H1 (cell line): ENCODE measurements at regions not wholly inside any gene's neighbourhood (a gene's known extent, or its start where the extent isn't known, plus 50 kb on each side); places are given as distances from the start of the nearest gene placed in this dataset.

Source experiments
- ATF3 ChIP-seq: IDR thresholded peaks from 2 replicates; pipeline ENCODE4 v1.6.1; 2011; ENCODE audit warnings: low read depth, mild to moderate bottlenecking, low read length; ENCODE audit not compliant: insufficient read depth
- CBX5 ChIP-seq: fragments of 300-800, 300-1000 bp; sonication (generic); IDR thresholded peaks from 2 replicates; pipeline ENCODE4 v1.7.1; 2016; ENCODE audit warnings: antibody characterized with exemption, low read length, low read depth
- CREB1 ChIP-seq: IDR thresholded peaks from 2 replicates; pipeline ENCODE4 v1.6.1; 2012; ENCODE audit warnings: inconsistent platforms
- EP300 ChIP-seq, 2 experiments: IDR thresholded peaks; 1 replicate in 1 of 2; 2 replicates in 1 of 2; pipeline ENCODE4 v1.6.1; 2011 to 2012; ENCODE audit warnings: low read depth in 2 of 2, low read length in 2 of 2, mild to moderate bottlenecking in 2 of 2, borderline replicate concordance in 1 of 2, inconsistent platforms in 1 of 2, moderate library complexity in 1 of 2
- GABPA ChIP-seq: IDR thresholded peaks from 2 replicates; pipeline ENCODE4 v1.6.1; 2011; ENCODE audit warnings: mild to moderate bottlenecking, low read length, moderate library complexity, borderline replicate concordance; ENCODE audit not compliant: insufficient read depth
- NRF1 ChIP-seq: IDR thresholded peaks from 2 replicates; pipeline ENCODE4 v1.6.1; 2011; ENCODE audit warnings: mild to moderate bottlenecking, low read depth, low read length, improper control_type of control experiment
- PHF8 ChIP-seq: fragments of 200-600 bp; sonication (generic); conservative IDR thresholded peaks from 2 replicates; pipeline ENCODE4 v1.7.1; 2012; ENCODE audit warnings: low read depth, mild to moderate bottlenecking, inconsistent platforms, low read length, moderate library complexity
- RAD21 ChIP-seq, 2 experiments: IDR thresholded peaks in 1 of 2; conservative IDR thresholded peaks in 1 of 2; 2 replicates each; pipeline ENCODE4 v1.6.1; 2011; ENCODE audit warnings: low read depth in 2 of 2, low read length in 2 of 2, improper control_type of control experiment in 1 of 2, inconsistent platforms in 1 of 2, mild to moderate bottlenecking in 1 of 2, moderate library complexity in 1 of 2
- TCF12 ChIP-seq: IDR thresholded peaks from 2 replicates; pipeline ENCODE4 v1.6.1; 2011; ENCODE audit warnings: low read depth, mild to moderate bottlenecking, low read length
- TEAD4 ChIP-seq: IDR thresholded peaks from 2 replicates; pipeline ENCODE4 v1.6.1; 2012; ENCODE audit warnings: low read depth, low read length, inconsistent platforms, mixed read lengths
- TF ChIP-seq, protein P1 (sequence below): fragments of 300-600 bp; sonication (generic); IDR thresholded peaks from 2 replicates; pipeline ENCODE4 v1.7.1; 2012; ENCODE audit warnings: low read length, moderate library complexity, mild to moderate bottlenecking, inconsistent platforms; ENCODE audit not compliant: insufficient replicate concordance

GRCh38 chr7:131111792-131112191 is 215.9 kb upstream of the MKLN1 start (continued):
- TF ChIP-seq, protein P1, sequence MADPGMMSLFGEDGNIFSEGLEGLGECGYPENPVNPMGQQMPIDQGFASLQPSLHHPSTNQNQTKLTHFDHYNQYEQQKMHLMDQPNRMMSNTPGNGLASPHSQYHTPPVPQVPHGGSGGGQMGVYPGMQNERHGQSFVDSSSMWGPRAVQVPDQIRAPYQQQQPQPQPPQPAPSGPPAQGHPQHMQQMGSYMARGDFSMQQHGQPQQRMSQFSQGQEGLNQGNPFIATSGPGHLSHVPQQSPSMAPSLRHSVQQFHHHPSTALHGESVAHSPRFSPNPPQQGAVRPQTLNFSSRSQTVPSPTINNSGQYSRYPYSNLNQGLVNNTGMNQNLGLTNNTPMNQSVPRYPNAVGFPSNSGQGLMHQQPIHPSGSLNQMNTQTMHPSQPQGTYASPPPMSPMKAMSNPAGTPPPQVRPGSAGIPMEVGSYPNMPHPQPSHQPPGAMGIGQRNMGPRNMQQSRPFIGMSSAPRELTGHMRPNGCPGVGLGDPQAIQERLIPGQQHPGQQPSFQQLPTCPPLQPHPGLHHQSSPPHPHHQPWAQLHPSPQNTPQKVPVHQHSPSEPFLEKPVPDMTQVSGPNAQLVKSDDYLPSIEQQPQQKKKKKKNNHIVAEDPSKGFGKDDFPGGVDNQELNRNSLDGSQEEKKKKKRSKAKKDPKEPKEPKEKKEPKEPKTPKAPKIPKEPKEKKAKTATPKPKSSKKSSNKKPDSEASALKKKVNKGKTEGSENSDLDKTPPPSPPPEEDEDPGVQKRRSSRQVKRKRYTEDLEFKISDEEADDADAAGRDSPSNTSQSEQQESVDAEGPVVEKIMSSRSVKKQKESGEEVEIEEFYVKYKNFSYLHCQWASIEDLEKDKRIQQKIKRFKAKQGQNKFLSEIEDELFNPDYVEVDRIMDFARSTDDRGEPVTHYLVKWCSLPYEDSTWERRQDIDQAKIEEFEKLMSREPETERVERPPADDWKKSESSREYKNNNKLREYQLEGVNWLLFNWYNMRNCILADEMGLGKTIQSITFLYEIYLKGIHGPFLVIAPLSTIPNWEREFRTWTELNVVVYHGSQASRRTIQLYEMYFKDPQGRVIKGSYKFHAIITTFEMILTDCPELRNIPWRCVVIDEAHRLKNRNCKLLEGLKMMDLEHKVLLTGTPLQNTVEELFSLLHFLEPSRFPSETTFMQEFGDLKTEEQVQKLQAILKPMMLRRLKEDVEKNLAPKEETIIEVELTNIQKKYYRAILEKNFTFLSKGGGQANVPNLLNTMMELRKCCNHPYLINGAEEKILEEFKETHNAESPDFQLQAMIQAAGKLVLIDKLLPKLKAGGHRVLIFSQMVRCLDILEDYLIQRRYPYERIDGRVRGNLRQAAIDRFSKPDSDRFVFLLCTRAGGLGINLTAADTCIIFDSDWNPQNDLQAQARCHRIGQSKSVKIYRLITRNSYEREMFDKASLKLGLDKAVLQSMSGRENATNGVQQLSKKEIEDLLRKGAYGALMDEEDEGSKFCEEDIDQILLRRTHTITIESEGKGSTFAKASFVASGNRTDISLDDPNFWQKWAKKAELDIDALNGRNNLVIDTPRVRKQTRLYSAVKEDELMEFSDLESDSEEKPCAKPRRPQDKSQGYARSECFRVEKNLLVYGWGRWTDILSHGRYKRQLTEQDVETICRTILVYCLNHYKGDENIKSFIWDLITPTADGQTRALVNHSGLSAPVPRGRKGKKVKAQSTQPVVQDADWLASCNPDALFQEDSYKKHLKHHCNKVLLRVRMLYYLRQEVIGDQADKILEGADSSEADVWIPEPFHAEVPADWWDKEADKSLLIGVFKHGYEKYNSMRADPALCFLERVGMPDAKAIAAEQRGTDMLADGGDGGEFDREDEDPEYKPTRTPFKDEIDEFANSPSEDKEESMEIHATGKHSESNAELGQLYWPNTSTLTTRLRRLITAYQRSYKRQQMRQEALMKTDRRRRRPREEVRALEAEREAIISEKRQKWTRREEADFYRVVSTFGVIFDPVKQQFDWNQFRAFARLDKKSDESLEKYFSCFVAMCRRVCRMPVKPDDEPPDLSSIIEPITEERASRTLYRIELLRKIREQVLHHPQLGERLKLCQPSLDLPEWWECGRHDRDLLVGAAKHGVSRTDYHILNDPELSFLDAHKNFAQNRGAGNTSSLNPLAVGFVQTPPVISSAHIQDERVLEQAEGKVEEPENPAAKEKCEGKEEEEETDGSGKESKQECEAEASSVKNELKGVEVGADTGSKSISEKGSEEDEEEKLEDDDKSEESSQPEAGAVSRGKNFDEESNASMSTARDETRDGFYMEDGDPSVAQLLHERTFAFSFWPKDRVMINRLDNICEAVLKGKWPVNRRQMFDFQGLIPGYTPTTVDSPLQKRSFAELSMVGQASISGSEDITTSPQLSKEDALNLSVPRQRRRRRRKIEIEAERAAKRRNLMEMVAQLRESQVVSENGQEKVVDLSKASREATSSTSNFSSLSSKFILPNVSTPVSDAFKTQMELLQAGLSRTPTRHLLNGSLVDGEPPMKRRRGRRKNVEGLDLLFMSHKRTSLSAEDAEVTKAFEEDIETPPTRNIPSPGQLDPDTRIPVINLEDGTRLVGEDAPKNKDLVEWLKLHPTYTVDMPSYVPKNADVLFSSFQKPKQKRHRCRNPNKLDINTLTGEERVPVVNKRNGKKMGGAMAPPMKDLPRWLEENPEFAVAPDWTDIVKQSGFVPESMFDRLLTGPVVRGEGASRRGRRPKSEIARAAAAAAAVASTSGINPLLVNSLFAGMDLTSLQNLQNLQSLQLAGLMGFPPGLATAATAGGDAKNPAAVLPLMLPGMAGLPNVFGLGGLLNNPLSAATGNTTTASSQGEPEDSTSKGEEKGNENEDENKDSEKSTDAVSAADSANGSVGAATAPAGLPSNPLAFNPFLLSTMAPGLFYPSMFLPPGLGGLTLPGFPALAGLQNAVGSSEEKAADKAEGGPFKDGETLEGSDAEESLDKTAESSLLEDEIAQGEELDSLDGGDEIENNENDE: no peak
- TF ChIP-seq PHF8 (no peak), EP300 (IDR thresholded peaks at IDR 0.05; ENCODE audit: borderline replicate concordance in 1 of 2, low read depth in 2 of 2, low read length in 2 of 2) (no peak), NRF1 (no peak), RAD21 (IDR thresholded peaks at IDR 0.05 in 1 of 2, conservative IDR thresholded peaks at IDR 0.05 in 1 of 2; ENCODE audit: low read depth in 2 of 2, low read length in 2 of 2) (no peak), TCF12 (no peak), GABPA (no peak), ATF3 (no peak), CBX5 (no peak), TEAD4 (no peak), CREB1 (no peak)
